Gastroesophageal sphincter (tissue), 4 donors: ENCODE measurements at regions not wholly inside any gene's neighbourhood (a gene's known extent, or its start where the extent isn't known, plus 50 kb on each side); places are given as distances from the start of the nearest gene placed in this dataset.

Source experiments
- ATAC-seq: fragments of 150-250 bp; one replicate; pipeline ENCODE4 v1.9.1; 2016; ENCODE audit warnings: mild to moderate bottlenecking, moderate library complexity
- H3K27ac ChIP-seq, 4 donors: fragments of 200-600 bp; sonication (generic) in 3 of 4; 1 replicate in 3 of 4; 2 replicates in 1 of 4; pipeline ENCODE4 v1.5.1; 2016 to 2019
- H3K27me3 ChIP-seq: fragments of 200-600 bp; sonication (generic); one replicate; pipeline ENCODE4 v1.5.1; 2019
- H3K36me3 ChIP-seq, 2 donors: fragments of 200-600 bp; sonication (generic); one replicate each; pipeline ENCODE4 v1.5.1; 2019; ENCODE audit warnings: control low read depth in 1 of 2
- H3K4me1 ChIP-seq, 3 donors: fragments of 200-600 bp; sonication (generic); 1 replicate in 2 of 3; 2 replicates in 1 of 3; pipeline ENCODE4 v1.5.1; 2016 to 2019; ENCODE audit warnings: control low read depth in 2 of 3
- H3K4me3 ChIP-seq, 2 donors: fragments of 200-600 bp; sonication (generic); one replicate each; pipeline ENCODE4 v1.5.1; 2019; ENCODE audit warnings: mild to moderate bottlenecking in 1 of 2, moderate library complexity in 1 of 2
- H3K9me3 ChIP-seq, 3 donors: fragments of 200-600 bp; sonication (generic); one replicate each; pipeline ENCODE4 v1.5.1; 2017 to 2019; ENCODE audit warnings: control low read depth in 2 of 3
- CTCF ChIP-seq, 4 experiments: fragments of 200-600 bp in 2 of 4; fragments of 450-650 bp in 2 of 4; sonication (generic) in 1 of 4; IDR thresholded peaks; one replicate each; pipeline ENCODE4 v1.5.1; 2017 to 2019; ENCODE audit warnings: antibody characterized with exemption in 4 of 4, mild to moderate bottlenecking in 2 of 4, moderate library complexity in 2 of 4
- EP300 ChIP-seq: sonication (generic); formaldehyde crosslinking; IDR thresholded peaks from one replicate; pipeline ENCODE4 v1.6.1; 2017; ENCODE audit warnings: antibody characterized with exemption, mild to moderate bottlenecking
- POLR2A ChIP-seq, 2 donors: fragments of 450-650 bp; IDR thresholded peaks; one replicate each; pipeline ENCODE4 v1.6.1; 2017; ENCODE audit warnings: antibody characterized with exemption in 2 of 2, mild to moderate bottlenecking in 2 of 2, moderate library complexity in 1 of 2
- POLR2AphosphoS5 ChIP-seq: sonication (generic); formaldehyde crosslinking; IDR thresholded peaks from one replicate; pipeline ENCODE4 v1.6.1; 2017; ENCODE audit warnings: antibody characterized with exemption
- WGBS, 2 donors: methylation state at CpG; one replicate each; pipeline ENCODE4 v1.1.5; 2018; ENCODE audit warnings: low coverage in 1 of 2; 5-methylcytosine and 5-hydroxymethylcytosine counted together

- no peaks in the 10 kb centered on the region for H3K9me3 ChIP-seq
- no peaks in the 10 kb centered on the region for H3K27me3 ChIP-seq
- no peak overlapping the region for H3K4me3 ChIP-seq
- H3K4me1 ChIP-seq, result no peaks in the 10 kb centered on the region
- no peak overlapping the region for H3K27ac ChIP-seq
- 72 to 88% methylated on average over 2 of the region's 2 CpGs for WGBS, 2 donors
- H3K36me3 ChIP-seq, result no peaks in the 10 kb centered on the region
- ATAC-seq, result no peak
- TF ChIP-seq EP300, result no peak
- no peak for TF ChIP-seq POLR2A (IDR thresholded peaks at IDR 0.05)
- no peak for TF ChIP-seq CTCF (IDR thresholded peaks at IDR 0.05)
- no peak for TF ChIP-seq POLR2AphosphoS5
Measured at GRCh38 chr3:17832016-17832415, 89.6 kb upstream of the TBC1D5 start.

GRCh38 chr3:17831366-17831765, 88.9 kb upstream of the TBC1D5 start:
- no peak for ATAC-seq
- no peaks in the 10 kb centered on the region for H3K4me1 ChIP-seq
- H3K36me3 ChIP-seq, result no peaks in the 10 kb centered on the region
- no peaks in the 10 kb centered on the region for H3K27me3 ChIP-seq
- H3K4me3 ChIP-seq, result no peak overlapping the region
- no peaks in the 10 kb centered on the region for H3K9me3 ChIP-seq
- TF ChIP-seq POLR2AphosphoS5 (no peak), EP300 (no peak), CTCF (IDR thresholded peaks at IDR 0.05) (no peak), POLR2A (IDR thresholded peaks at IDR 0.05) (no peak)
- no peak overlapping the region for H3K27ac ChIP-seq

- no peak for TF ChIP-seq POLR2A (IDR thresholded peaks at IDR 0.05)
- no peak for TF ChIP-seq EP300
- TF ChIP-seq CTCF (IDR thresholded peaks at IDR 0.05), result no peak
- TF ChIP-seq POLR2AphosphoS5, result no peak
- Histone ChIP-seq H3K36me3 (no peaks in the 10 kb centered on the region), H3K9me3 (no peaks in the 10 kb centered on the region), H3K4me1 (no peaks in the 10 kb centered on the region), H3K27me3 (no peaks in the 10 kb centered on the region), H3K27ac (no peak overlapping the region), H3K4me3 (no peak overlapping the region)
- WGBS, 2 donors, result 50 to 67% methylated on average over 1 of the region's 1 CpG
- ATAC-seq, result no peak
Measured at GRCh38 chr3:17830788-17831187, 88.4 kb upstream of the TBC1D5 start.

GRCh38 chr3:17828388-17828787, 86.0 kb upstream of the TBC1D5 start:
- Histone ChIP-seq H3K27ac (no peak overlapping the region), H3K4me3 (no peak overlapping the region), H3K9me3 (no peaks in the 10 kb centered on the region), H3K4me1 (no peaks in the 10 kb centered on the region), H3K36me3 (no peaks in the 10 kb centered on the region), H3K27me3 (no peaks in the 10 kb centered on the region)
- ATAC-seq, result no peak
- TF ChIP-seq POLR2A (IDR thresholded peaks at IDR 0.05), result no peak
- 70 to 81% methylated on average over 3 of the region's 3 CpGs for WGBS, 2 donors

GRCh38 chr3:17825298-17825697, 82.9 kb upstream of the TBC1D5 start:
- 50 to 70% methylated on average over 1 to 3 of the region's 3 CpGs for WGBS, 2 donors
- Histone ChIP-seq H3K27me3 (no peaks in the 10 kb centered on the region), H3K27ac (no peak overlapping the region), H3K9me3 (no peaks in the 10 kb centered on the region), H3K36me3 (no peaks in the 10 kb centered on the region), H3K4me3 (no peak overlapping the region), H3K4me1 (no peaks in the 10 kb centered on the region)
- no peak for ATAC-seq
- TF ChIP-seq EP300 (no peak), POLR2AphosphoS5 (no peak), CTCF (IDR thresholded peaks at IDR 0.05) (no peak), POLR2A (IDR thresholded peaks at IDR 0.05) (no peak)

- ATAC-seq, result no peak
- Histone ChIP-seq H3K4me3 (no peak overlapping the region), H3K4me1 (no peaks in the 10 kb centered on the region), H3K27me3 (no peaks in the 10 kb centered on the region), H3K27ac (no peak overlapping the region), H3K36me3 (no peaks in the 10 kb centered on the region), H3K9me3 (no peaks in the 10 kb centered on the region)
- TF ChIP-seq POLR2AphosphoS5 (no peak), CTCF (IDR thresholded peaks at IDR 0.05) (no peak), EP300 (no peak), POLR2A (IDR thresholded peaks at IDR 0.05) (no peak)
Measured at GRCh38 chr3:17823816-17824215, 81.4 kb upstream of the TBC1D5 start.
